HG03066 (cell line): ENCODE measurements at regions not wholly inside any gene's neighbourhood (a gene's known extent, or its start where the extent isn't known, plus 50 kb on each side); places are given as distances from the start of the nearest gene placed in this dataset.
"Not testable (repeated sequence)": the region's sequence is repeated elsewhere in the genome, so short reads cannot be mapped to it uniquely, and the experiment has no call there.

Source experiments
- ATAC-seq: cut with Tn5 transposase; IDR thresholded peaks from one replicate; pipeline ENCODE4 v1.9.1; 2021; ENCODE audit warnings: low read depth; ENCODE audit not compliant: unreplicated experiment

GRCh38 chr15:38726187-38726586, 161.6 kb upstream of the RASGRP1 start:
- no peak for ATAC-seq

GRCh38 chr15:38733331-38733730, 168.7 kb upstream of the RASGRP1 start:
- ATAC-seq: no peak

- no peak for ATAC-seq
These were observed 175.6 kb upstream of the RASGRP1 start for GRCh38 chr15:38740206-38740605.

- ATAC-seq: no peak
These were observed 178.5 kb upstream of the RASGRP1 start for GRCh38 chr15:38743147-38743546.

- ATAC-seq: no peak
These were observed 180.5 kb upstream of the RASGRP1 start for GRCh38 chr15:38745126-38745525.

- no peak for ATAC-seq
These were observed 181.0 kb upstream of the RASGRP1 start for GRCh38 chr15:38745626-38746025.

- ATAC-seq: no peak
These were observed 181.6 kb upstream of the RASGRP1 start for GRCh38 chr15:38746211-38746610.

GRCh38 chr15:38748710-38749109, 184.1 kb upstream of the RASGRP1 start:
- no peak for ATAC-seq

- no peak for ATAC-seq
These were observed 186.2 kb upstream of the RASGRP1 start for GRCh38 chr15:38750786-38751185.

- ATAC-seq: no peak
These were observed 191.1 kb upstream of the RASGRP1 start for GRCh38 chr15:38755718-38756117.

GRCh38 chr15:38756441-38756840, 191.8 kb upstream of the RASGRP1 start:
- ATAC-seq: no peak

- no peak for ATAC-seq
These were observed 193.4 kb upstream of the RASGRP1 start for GRCh38 chr15:38758043-38758442.

GRCh38 chr15:38761681-38762080, 197.1 kb upstream of the RASGRP1 start:
- no peak for ATAC-seq

- ATAC-seq: no peak
These were observed 204.4 kb upstream of the RASGRP1 start for GRCh38 chr15:38768970-38769369.

- no peak for ATAC-seq
These were observed 204.9 kb upstream of the RASGRP1 start for GRCh38 chr15:38769492-38769891.

GRCh38 chr15:38774076-38774475, 209.5 kb upstream of the RASGRP1 start:
- not testable (repeated sequence) for ATAC-seq

- ATAC-seq: no peak
These were observed 216.6 kb upstream of the RASGRP1 start for GRCh38 chr15:38781196-38781595.

GRCh38 chr15:38782156-38782555, 217.5 kb upstream of the RASGRP1 start:
- ATAC-seq: no peak

- no peak for ATAC-seq
These were observed 224.3 kb upstream of the RASGRP1 start for GRCh38 chr15:38788918-38789317.

GRCh38 chr15:38789566-38789965, 225.0 kb upstream of the RASGRP1 start:
- no peak for ATAC-seq

GRCh38 chr15:38793206-38793810, 228.7 kb upstream of the RASGRP1 start:
- no peak for ATAC-seq

- ATAC-seq: no peak
These were observed 231.0 kb upstream of the RASGRP1 start for GRCh38 chr15:38795471-38796245.
